Liver (tissue), 8 donors: ENCODE measurements at regions not wholly inside any gene's neighbourhood (a gene's known extent, or its start where the extent isn't known, plus 50 kb on each side); places are given as distances from the start of the nearest gene placed in this dataset.

Experiments used
- DNase-seq: peaks from one replicate; pipeline ENCODE4 v3.0.0-alpha.2; 2017; ENCODE audit warnings: low spot score
- H3K27ac ChIP-seq, 2 donors: one replicate each; pipeline ENCODE4 v1.7.0; 2013; ENCODE audit warnings: inconsistent platforms in 2 of 2, low read length in 2 of 2, control low read depth in 1 of 2, low read depth in 1 of 2, mild to moderate bottlenecking in 1 of 2
- H3K27me3 ChIP-seq, 4 donors: one replicate each; pipeline versions ENCODE4 v1.6.1 to v1.7.0; 2013; ENCODE audit warnings: low read length in 3 of 4, inconsistent platforms in 1 of 4, mild to moderate bottlenecking in 1 of 4, moderate library complexity in 1 of 4; ENCODE audit not compliant: control insufficient read depth in 4 of 4, insufficient read depth in 4 of 4
- H3K36me3 ChIP-seq, 4 donors: one replicate each; pipeline versions ENCODE4 v1.6.1 to v1.7.0; 2013; ENCODE audit warnings: low read length in 3 of 4, mild to moderate bottlenecking in 3 of 4, low read depth in 1 of 4, moderate library complexity in 1 of 4; ENCODE audit not compliant: control insufficient read depth in 4 of 4, insufficient read depth in 3 of 4
- H3K4me1 ChIP-seq, 4 donors: one replicate each; pipeline versions ENCODE4 v1.6.1 to v1.7.0; 2013; ENCODE audit warnings: low read length in 3 of 4, mild to moderate bottlenecking in 3 of 4, moderate library complexity in 1 of 4; ENCODE audit not compliant: control insufficient read depth in 4 of 4, insufficient read depth in 4 of 4
- H3K4me3 ChIP-seq, 3 donors: one replicate each; pipeline versions ENCODE4 v1.6.1 to v1.7.0; 2013; ENCODE audit warnings: low read length in 3 of 3, control low read depth in 1 of 3, low read depth in 1 of 3, mild to moderate bottlenecking in 1 of 3
- H3K9ac ChIP-seq, 2 donors: one replicate each; pipeline ENCODE4 v1.7.0; 2013; ENCODE audit warnings: low read length in 2 of 2, mild to moderate bottlenecking in 2 of 2, moderate library complexity in 2 of 2, control low read depth in 1 of 2, low read depth in 1 of 2
- H3K9me3 ChIP-seq, 4 donors: one replicate each; pipeline versions ENCODE4 v1.6.1 to v1.7.0; 2013; ENCODE audit warnings: low read length in 3 of 4; ENCODE audit not compliant: control insufficient read depth in 4 of 4
- CTCF ChIP-seq: fragments of 150-350 bp; IDR thresholded peaks from 2 replicates; pipeline ENCODE4 v1.5.1; 2017; ENCODE audit warnings: improper control_type of control experiment, low read depth, low read length; ENCODE audit not compliant: missing input control
- EGR1 ChIP-seq, 2 donors: IDR thresholded peaks; 2 replicates each; pipeline ENCODE4 v1.6.1; 2016 to 2018; ENCODE audit warnings: antibody characterized with exemption in 2 of 2, low read depth in 2 of 2
- FOXA1 ChIP-seq: IDR thresholded peaks from 2 replicates; pipeline ENCODE4 v1.6.1; 2016; ENCODE audit warnings: antibody characterized with exemption
- FOXA2 ChIP-seq: IDR thresholded peaks from 2 replicates; pipeline ENCODE4 v1.6.1; 2016; ENCODE audit warnings: antibody characterized with exemption
- GABPA ChIP-seq, 2 donors: IDR thresholded peaks in 1 of 2; conservative IDR thresholded peaks in 1 of 2; 2 replicates each; pipeline ENCODE4 v1.6.1; 2016; ENCODE audit warnings: antibody characterized with exemption in 2 of 2, mild to moderate bottlenecking in 1 of 2, moderate library complexity in 1 of 2
- HNF4A ChIP-seq, 2 donors: conservative IDR thresholded peaks; 2 replicates each; pipeline ENCODE4 v1.6.1; 2016; ENCODE audit warnings: antibody characterized with exemption in 2 of 2, mild to moderate bottlenecking in 2 of 2
- JUND ChIP-seq, 2 donors: IDR thresholded peaks; 2 replicates each; pipeline ENCODE4 v1.6.1; 2016; ENCODE audit warnings: antibody characterized with exemption in 2 of 2
- NR2F2 ChIP-seq: IDR thresholded peaks from 2 replicates; pipeline ENCODE4 v1.6.1; 2016; ENCODE audit warnings: antibody characterized with exemption
- RAD21 ChIP-seq, 2 donors: IDR thresholded peaks; 2 replicates each; pipeline ENCODE4 v1.6.1; 2016; ENCODE audit warnings: antibody characterized with exemption in 2 of 2, mild to moderate bottlenecking in 2 of 2
- REST ChIP-seq: IDR thresholded peaks from 2 replicates; pipeline ENCODE4 v1.6.1; 2016; ENCODE audit warnings: antibody characterized with exemption, mild to moderate bottlenecking
- RXRA ChIP-seq, 2 donors: IDR thresholded peaks; 2 replicates each; pipeline ENCODE4 v1.6.1; 2017 to 2018; ENCODE audit warnings: antibody characterized with exemption in 2 of 2, mild to moderate bottlenecking in 1 of 2
- SP1 ChIP-seq: IDR thresholded peaks from 2 replicates; pipeline ENCODE4 v1.6.1; 2018; ENCODE audit warnings: antibody characterized with exemption, mild to moderate bottlenecking
- TAF1 ChIP-seq: conservative IDR thresholded peaks from 2 replicates; pipeline ENCODE4 v1.6.1; 2016; ENCODE audit warnings: antibody characterized with exemption, mild to moderate bottlenecking
- YY1 ChIP-seq: IDR thresholded peaks from 2 replicates; pipeline ENCODE4 v1.6.1; 2016; ENCODE audit warnings: antibody characterized with exemption, mild to moderate bottlenecking
- ZBTB33 ChIP-seq: IDR thresholded peaks from 2 replicates; pipeline ENCODE4 v1.6.1; 2016; ENCODE audit warnings: antibody characterized with exemption
- WGBS: extraction: QIAGEN DNeasy Blood & Tissue Kit; methylation state at CpG from one replicate; pipeline ENCODE4 v1.1.7; 2013; 5-methylcytosine and 5-hydroxymethylcytosine counted together
- donor health status: healthy.
- donor health status: healthy.
- donor health status: healthy.
- donor health status: healthy.
- donor health status: healthy.

GRCh38 chr17:83186226-83186625, 106.8 kb downstream of the METRNL start (continued):
- TF ChIP-seq REST (no peak), SP1 (no peak)

- no peak for TF ChIP-seq FOXA1
- no peak for TF ChIP-seq REST
- TF ChIP-seq EGR1 (IDR thresholded peaks at IDR 0.05; ENCODE audit: low read depth in 2 of 2) = no peak
- no peak for TF ChIP-seq HNF4A (conservative IDR thresholded peaks at IDR 0.05)
- TF ChIP-seq ZBTB33 = no peak
- no peak for TF ChIP-seq FOXA2
- Histone ChIP-seq H3K36me3 (no peaks in the 10 kb centered on the region), H3K9me3 (peaks cover 0 to 2% (median 0%) of the 10 kb centered on the region in 4 donors), H3K27ac (no peak overlapping the region), H3K4me3 (no peak overlapping the region), H3K9ac (no peak overlapping the region), H3K27me3 (no peaks in the 10 kb centered on the region), H3K4me1 (no peaks in the 10 kb centered on the region)
- DNase-seq = no peak
- WGBS = 91% methylated on average over 3 of the region's 3 CpGs
These were observed 107.5 kb downstream of the METRNL start for GRCh38 chr17:83186751-83187421.

- H3K9ac ChIP-seq = no peak overlapping the region
- H3K4me3 ChIP-seq = no peak overlapping the region
- H3K27ac ChIP-seq = no peak overlapping the region
- DNase-seq = no peak
- H3K27me3 ChIP-seq = no peaks in the 10 kb centered on the region
- H3K36me3 ChIP-seq = no peaks in the 10 kb centered on the region
- H3K4me1 ChIP-seq = no peaks in the 10 kb centered on the region
- peaks cover 0 to 2% (median 0%) of the 10 kb centered on the region in 4 donors for H3K9me3 ChIP-seq
- no peak for TF ChIP-seq CTCF
- TF ChIP-seq SP1 = no peak
- no peak for TF ChIP-seq RAD21 (IDR thresholded peaks at IDR 0.05)
- TF ChIP-seq JUND (IDR thresholded peaks at IDR 0.05) = no peak
- TF ChIP-seq FOXA1 = no peak
- no peak for TF ChIP-seq YY1
- TF ChIP-seq EGR1 (IDR thresholded peaks at IDR 0.05; ENCODE audit: low read depth in 2 of 2) = no peak
- no peak for TF ChIP-seq RXRA (IDR thresholded peaks at IDR 0.05)
- TF ChIP-seq TAF1 = no peak
- TF ChIP-seq GABPA (IDR thresholded peaks at IDR 0.05 in 1 of 2, conservative IDR thresholded peaks at IDR 0.05 in 1 of 2) = no peak
- TF ChIP-seq NR2F2 = no peak
These were observed 108.4 kb downstream of the METRNL start for GRCh38 chr17:83187782-83188311.
